H1 (cell line): ENCODE measurements at regions not wholly inside any gene's neighbourhood (a gene's known extent, or its start where the extent isn't known, plus 50 kb on each side); places are given as distances from the start of the nearest gene placed in this dataset.

Experiments used
- BRCA1 ChIP-seq: IDR thresholded peaks from 2 replicates; pipeline ENCODE4 v1.6.1; 2012; ENCODE audit warnings: low read depth, low read length, improper control_type of control experiment
- CBX5 ChIP-seq: fragments of 300-800, 300-1000 bp; sonication (generic); IDR thresholded peaks from 2 replicates; pipeline ENCODE4 v1.7.1; 2016; ENCODE audit warnings: antibody characterized with exemption, low read length, low read depth
- CHD2 ChIP-seq: IDR thresholded peaks from 2 replicates; pipeline ENCODE4 v1.6.1; 2012; ENCODE audit warnings: low read length, improper control_type of control experiment
- CTCF ChIP-seq, 3 experiments: IDR thresholded peaks; 1 replicate in 2 of 3; 2 replicates in 1 of 3; pipeline versions ENCODE4 v1.5.1 to v1.6.1; 2011; ENCODE audit warnings: low read length in 3 of 3, mild to moderate bottlenecking in 3 of 3, inconsistent platforms in 2 of 3, low read depth in 1 of 3, moderate library complexity in 1 of 3; ENCODE audit not compliant: insufficient read depth in 1 of 3; ENCODE audit errors: control extremely low read depth in 1 of 3
- EP300 ChIP-seq, 2 experiments: IDR thresholded peaks; 1 replicate in 1 of 2; 2 replicates in 1 of 2; pipeline ENCODE4 v1.6.1; 2011 to 2012; ENCODE audit warnings: low read depth in 2 of 2, low read length in 2 of 2, mild to moderate bottlenecking in 2 of 2, borderline replicate concordance in 1 of 2, inconsistent platforms in 1 of 2, moderate library complexity in 1 of 2
- PHF8 ChIP-seq: fragments of 200-600 bp; sonication (generic); conservative IDR thresholded peaks from 2 replicates; pipeline ENCODE4 v1.7.1; 2012; ENCODE audit warnings: low read depth, mild to moderate bottlenecking, inconsistent platforms, low read length, moderate library complexity
- POLR2A ChIP-seq, 2 experiments: IDR thresholded peaks; 1 replicate in 1 of 2; 2 replicates in 1 of 2; pipeline ENCODE4 v1.6.1; 2011; ENCODE audit warnings: low read depth in 2 of 2, low read length in 2 of 2, mild to moderate bottlenecking in 2 of 2; ENCODE audit errors: control extremely low read depth in 1 of 2
- SAP30 ChIP-seq: fragments of 300-600 bp; sonication (generic); IDR thresholded peaks from 2 replicates; pipeline ENCODE4 v1.7.1; 2012; ENCODE audit warnings: low read length, moderate library complexity, mild to moderate bottlenecking, inconsistent platforms; ENCODE audit not compliant: insufficient read depth, insufficient replicate concordance
- SP1 ChIP-seq: IDR thresholded peaks from 2 replicates; pipeline ENCODE4 v1.6.1; 2011; ENCODE audit warnings: low read depth, low read length
- TAF1 ChIP-seq: IDR thresholded peaks from 2 replicates; pipeline ENCODE4 v1.6.1; 2011; ENCODE audit warnings: mild to moderate bottlenecking, low read depth, low read length
- TCF12 ChIP-seq: IDR thresholded peaks from 2 replicates; pipeline ENCODE4 v1.6.1; 2011; ENCODE audit warnings: low read depth, mild to moderate bottlenecking, low read length
- TEAD4 ChIP-seq: IDR thresholded peaks from 2 replicates; pipeline ENCODE4 v1.6.1; 2012; ENCODE audit warnings: low read depth, low read length, inconsistent platforms, mixed read lengths
- TF ChIP-seq, protein P1 (sequence below): IDR thresholded peaks from 2 replicates; pipeline ENCODE4 v1.6.1; 2012; ENCODE audit warnings: inconsistent platforms

DNA sequence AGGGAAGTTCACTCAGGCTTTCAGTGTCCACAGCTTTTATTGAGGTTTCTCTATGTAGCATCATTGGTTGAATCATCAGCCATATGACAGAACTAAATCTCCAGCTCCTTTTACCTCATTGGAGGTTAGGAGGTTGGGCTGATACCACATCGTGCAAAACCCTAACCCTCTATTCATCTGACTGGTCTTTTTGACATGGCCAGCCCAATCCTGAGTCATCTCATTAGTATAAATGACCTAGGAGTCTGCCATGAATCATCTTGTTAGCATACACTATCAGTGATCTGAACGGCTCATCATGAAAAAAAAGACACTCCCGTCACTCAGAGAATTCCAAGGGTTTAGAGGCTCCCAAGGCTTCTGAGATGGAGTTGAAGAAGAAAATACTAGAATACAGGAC lies 669.8 kb upstream of the POT1 start:
- TF ChIP-seq CHD2 (no peak), EP300 (IDR thresholded peaks at IDR 0.05; ENCODE audit: borderline replicate concordance in 1 of 2, low read depth in 2 of 2, low read length in 2 of 2) (no peak), CTCF (IDR thresholded peaks at IDR 0.05; ENCODE audit: control extremely low read depth in 1 of 3, insufficient read depth in 1 of 3, low read depth in 1 of 3, low read length in 3 of 3) (no peak), TEAD4 (no peak), BRCA1 (no peak), POLR2A (IDR thresholded peaks at IDR 0.05; ENCODE audit: control extremely low read depth in 1 of 2, low read depth in 2 of 2, low read length in 2 of 2) (no peak), SP1 (no peak), TCF12 (no peak), SAP30 (no peak), CBX5 (no peak), TAF1 (no peak), PHF8 (no peak)
- TF ChIP-seq, protein P1, sequence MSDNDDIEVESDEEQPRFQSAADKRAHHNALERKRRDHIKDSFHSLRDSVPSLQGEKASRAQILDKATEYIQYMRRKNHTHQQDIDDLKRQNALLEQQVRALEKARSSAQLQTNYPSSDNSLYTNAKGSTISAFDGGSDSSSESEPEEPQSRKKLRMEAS = no peak
